HepG2 (cell line): ENCODE measurements at regions not wholly inside any gene's neighbourhood (a gene's known extent, or its start where the extent isn't known, plus 50 kb on each side); places are given as distances from the start of the nearest gene placed in this dataset.

Experiments used
- ATAC-seq: fragments of 200-7000 bp; cut with Tn5 transposase; 3 replicates; pipeline ENCODE4 v1.9.1; 2020; ENCODE audit warnings: mild to moderate bottlenecking, moderate library complexity
- BruUV-seq: library from RNA; stranded (reverse); fragments of 400-500 nt; replicated peaks from 2 replicates; lab custom pipeline; 2021; lab: Mats Ljungman, UMichigan
- CTCF ChIA-PET: fragments of 300-600 bp; formaldehyde crosslinking; extraction: SDS; loops from one replicate; lab custom pipeline; 2021; ENCODE audit warnings: low total read pairs, inconsistent platforms, low intra/inter-chr PET ratio; lab: Yijun Ruan, JAX
- POLR2A ChIA-PET: fragments of 350-600 bp; sonication (Branson Sonifier 250); formaldehyde crosslinking; loops from one replicate; lab custom pipeline; 2020; ENCODE audit warnings: antibody characterized with exemption, inconsistent platforms; lab: Yijun Ruan, JAX
- DNase-seq: peaks from one replicate; pipeline ENCODE4 v3.0.0-alpha.2; 2015; ENCODE audit warnings: low spot score
- FAIRE-seq: peaks from 3 replicates; lab custom pipeline; 2011; peaks lifted over from hg19 to GRCh38; lab: Jason Lieb, UNC
- H2AFZ ChIP-seq: one replicate; pipeline ENCODE4 v1.6.1; 2011; ENCODE audit warnings: low read length, inconsistent platforms
- H3K27ac ChIP-seq: fragments of 300-600 bp; 3 replicates; pipeline ENCODE4 v1.8.0; 2011; ENCODE audit warnings: mixed run types, mild to moderate bottlenecking, mixed read lengths, low read length, inconsistent platforms; ENCODE audit not compliant: insufficient read depth; ENCODE audit errors: extremely low read length
- H3K27me3 ChIP-seq, 2 experiments: fragments of 200-600 bp in 1 of 2; 2 replicates in 1 of 2; 3 replicates in 1 of 2; pipeline versions ENCODE4 v1.6.0 to v1.8.0; 2011; ENCODE audit warnings: low read length in 2 of 2, mild to moderate bottlenecking in 2 of 2, moderate library complexity in 2 of 2, inconsistent platforms in 1 of 2; ENCODE audit not compliant: insufficient read depth in 2 of 2, control insufficient read depth in 1 of 2
- H3K36me3 ChIP-seq, 2 experiments: fragments of 200-600 bp in 1 of 2; replicated peaks in 1 of 2; 2 replicates in 1 of 2; 3 replicates in 1 of 2; pipeline versions ENCODE4 v1.5.1 to v1.8.0; 2011; ENCODE audit warnings: low read length in 2 of 2, inconsistent platforms in 1 of 2; ENCODE audit not compliant: insufficient read depth in 2 of 2, control insufficient read depth in 1 of 2
- H3K4me1 ChIP-seq: 2 replicates; pipeline ENCODE4 v1.5.1; 2012; ENCODE audit warnings: low read length, inconsistent platforms; ENCODE audit not compliant: insufficient read depth
- H3K4me2 ChIP-seq: 2 replicates; pipeline ENCODE4 v1.6.0; 2011; ENCODE audit warnings: low read depth, low read length, inconsistent platforms
- H3K4me3 ChIP-seq, 3 experiments: fragments of 200-600 bp in 1 of 3; sonication (generic), shearing (Covaris generic) in 1 of 3; replicated peaks in 1 of 3; 2 replicates each; pipeline ENCODE4 v1.5.1; 2011 to 2016; ENCODE audit warnings: low read length in 3 of 3, inconsistent platforms in 2 of 3, low read depth in 2 of 3, mild to moderate bottlenecking in 2 of 3, control low read depth in 1 of 3, mixed read lengths in 1 of 3; ENCODE audit not compliant: insufficient read depth in 1 of 3
- H3K79me2 ChIP-seq: one replicate; pipeline ENCODE4 v1.6.1; 2011; ENCODE audit warnings: low read length, inconsistent platforms; ENCODE audit not compliant: insufficient read depth
- H3K9ac ChIP-seq: 2 replicates; pipeline ENCODE4 v1.6.0; 2011; ENCODE audit warnings: mild to moderate bottlenecking, low read depth, low read length, inconsistent platforms; ENCODE audit not compliant: insufficient read depth
- H3K9me3 ChIP-seq: 2 replicates; pipeline ENCODE4 v1.5.1; 2012; ENCODE audit warnings: mild to moderate bottlenecking, low read length
- H4K20me1 ChIP-seq: 2 replicates; pipeline ENCODE4 v1.6.0; 2011; ENCODE audit warnings: inconsistent platforms, mild to moderate bottlenecking, low read length, moderate library complexity; ENCODE audit not compliant: insufficient read depth
- DMAP1 ChIP-seq: IDR thresholded peaks from 2 replicates; pipeline ENCODE4 v1.6.1; 2016
- HES4 ChIP-seq: sonication (generic); formaldehyde crosslinking; IDR thresholded peaks from 2 replicates; pipeline ENCODE4 v1.9.0; 2021; ENCODE audit warnings: mild to moderate bottlenecking, missing genetic modification reagents, borderline replicate concordance
- MBNL3 ChIP-seq: fragments of 250-450 bp; sonication (Bioruptor Pico); conservative IDR thresholded peaks from 2 replicates; pipeline ENCODE4 v1.8.0; 2022; ENCODE audit warnings: mild to moderate bottlenecking, inconsistent platforms
- NCOA5 ChIP-seq: sonication (generic); formaldehyde crosslinking; IDR thresholded peaks from 2 replicates; pipeline ENCODE4 v1.4.0; 2020; ENCODE audit warnings: missing genetic modification reagents
- NFIB ChIP-seq: sonication (generic); formaldehyde crosslinking; IDR thresholded peaks from 2 replicates; pipeline ENCODE4 v1.9.0; 2021; ENCODE audit warnings: missing genetic modification reagents, mild to moderate bottlenecking, borderline replicate concordance
- REPIN1 ChIP-seq: sonication (generic); formaldehyde crosslinking; IDR thresholded peaks from 2 replicates; pipeline ENCODE4 v1.8.0; 2022; ENCODE audit warnings: missing genetic modification reagents, low read depth, mild to moderate bottlenecking, borderline replicate concordance
- TBL1XR1 ChIP-seq: fragments of 150-350 bp; IDR thresholded peaks from 2 replicates; pipeline ENCODE4 v1.6.1; 2014; ENCODE audit warnings: borderline replicate concordance, low read length; ENCODE audit not compliant: partially characterized antibody
- ZBTB3 ChIP-seq: sonication (generic); formaldehyde crosslinking; IDR thresholded peaks from 2 replicates; pipeline ENCODE4 v1.4.0; 2020; ENCODE audit warnings: low read depth, mild to moderate bottlenecking, moderate library complexity, missing genetic modification reagents, borderline replicate concordance
- ZNF451 ChIP-seq: sonication (generic); formaldehyde crosslinking; IDR thresholded peaks from 2 replicates; pipeline ENCODE4 v1.5.0; 2020; ENCODE audit warnings: mild to moderate bottlenecking, missing genetic modification reagents
- ZNF562 ChIP-seq: sonication (generic); formaldehyde crosslinking; IDR thresholded peaks from 2 replicates; pipeline ENCODE4 v1.8.0; 2022; ENCODE audit warnings: missing genetic modification reagents, borderline replicate concordance
- ZSCAN30 ChIP-seq: sonication (generic); formaldehyde crosslinking; IDR thresholded peaks from 2 replicates; pipeline ENCODE4 v1.5.0; 2020; ENCODE audit warnings: mild to moderate bottlenecking, missing genetic modification reagents
- WGBS: methylation state at CpG from one replicate; pipeline ENCODE4 v1.1.6; 2017; ENCODE audit warnings: low lambda C conversion rate; 5-methylcytosine and 5-hydroxymethylcytosine counted together
- in situ Hi-C: cut with HindIII; loops from 2 replicates; pipeline ENCODE4 v1.10.0; 2017; ENCODE audit warnings: low pct_unique_long_range_greater_than_20kb; ENCODE audit not compliant: extremely low pct_ligation_motif_present
- intact Hi-C: fragments of 100-400 bp; cut with micrococcal nuclease; formaldehyde crosslinking; loops from one replicate; pipeline ENCODE4 v1.10.0; 2022; ENCODE audit not compliant: unreplicated experiment
- TF ChIP-seq, protein P1 (sequence below): sonication (generic); formaldehyde crosslinking; conservative IDR thresholded peaks from 2 replicates; pipeline ENCODE4 v1.8.0; 2022; ENCODE audit warnings: mild to moderate bottlenecking, moderate library complexity, missing genetic modification reagents
- TF ChIP-seq, protein P2 (sequence below): sonication (generic); formaldehyde crosslinking; conservative IDR thresholded peaks from 2 replicates; pipeline ENCODE4 v1.4.0; 2020; ENCODE audit warnings: missing genetic modification reagents
- TF ChIP-seq, protein P3 (sequence below): sonication (generic); formaldehyde crosslinking; conservative IDR thresholded peaks from 2 replicates; pipeline ENCODE4 v1.4.0; 2020; ENCODE audit warnings: missing genetic modification reagents

DNA sequence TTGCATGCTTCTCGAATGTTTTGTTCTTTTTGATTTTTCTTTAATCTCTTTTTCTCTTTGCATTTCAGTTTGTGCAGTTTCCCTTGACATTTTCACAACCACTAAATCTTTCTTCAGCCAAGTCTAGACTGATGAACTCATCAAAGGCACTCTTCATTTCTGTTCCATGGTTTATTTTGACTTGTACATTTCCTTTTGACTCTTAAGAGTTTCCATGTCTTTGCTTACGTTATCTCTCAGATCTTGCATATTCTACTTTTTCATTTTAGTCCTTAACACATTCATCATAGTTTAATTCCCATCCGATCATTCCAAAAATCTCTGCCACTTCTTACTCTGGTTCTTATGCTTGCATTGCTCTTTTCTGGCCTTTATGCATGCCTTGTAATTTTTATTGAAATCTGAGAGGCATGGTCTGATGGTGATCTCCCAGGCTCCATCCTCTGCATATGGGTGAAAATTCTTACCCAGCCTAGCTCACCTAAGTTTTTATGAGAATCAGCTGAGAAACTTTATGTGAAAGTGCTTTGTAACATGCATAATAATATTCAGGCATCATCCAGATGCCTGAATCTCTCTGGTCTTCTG lies 202.8 kb upstream of the IGFBP3 start:
- no TSS peak for BruUV-seq
- ATAC-seq, result no peak
- Histone ChIP-seq H3K9ac (no peak overlapping the region), H4K20me1 (no peaks in the 10 kb centered on the region), H3K4me3 (no peak overlapping the region), H3K79me2 (no peaks in the 10 kb centered on the region), H3K36me3 (no peaks in the 10 kb centered on the region), H2AFZ (no peak overlapping the region), H3K9me3 (no peaks in the 10 kb centered on the region), H3K4me1 (no peaks in the 10 kb centered on the region), H3K4me2 (no peak overlapping the region), H3K27me3 (no peaks in the 10 kb centered on the region), H3K27ac (no peak overlapping the region)
- CTCF ChIA-PET, result no interaction called here
- TF ChIP-seq HES4 (CRISPR knock-in tag) (no peak), NFIB (no peak)
- WGBS, result 32% methylated on average over 3 of the region's 3 CpGs
- no peak for FAIRE-seq
- intact Hi-C loops (no loop called here), in situ Hi-C loops (loop anchor here (25.0 kb wide), 1 partner anchor 187 kb away; no protein-coding TSS in a partner anchor)
- POLR2A ChIA-PET, result no interaction called here
- DNase-seq, result no peak

DNA sequence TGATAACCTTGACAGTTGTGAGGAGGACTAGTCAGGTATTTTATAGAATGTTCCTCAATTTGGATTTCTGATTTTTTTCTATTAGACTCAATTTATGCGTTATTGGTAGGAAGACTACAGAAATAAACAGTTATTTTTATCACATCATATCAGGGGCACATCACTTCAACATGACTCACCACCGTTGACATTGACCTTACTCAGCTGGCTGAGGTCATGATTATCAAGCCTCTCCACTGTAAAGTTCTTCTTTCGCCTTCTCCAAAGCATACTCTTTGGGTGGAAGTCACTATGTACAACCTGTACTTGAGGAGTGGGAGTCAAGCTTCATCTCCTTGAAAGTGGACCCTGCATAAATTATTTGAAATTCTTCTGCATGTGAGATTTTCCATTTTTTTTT lies 194.3 kb upstream of the IGFBP3 start:
- in situ Hi-C loops, result loop anchor here (25.0 kb wide), 1 partner anchor 178 kb away; no protein-coding TSS in a partner anchor
- FAIRE-seq (no peak), DNase-seq (no peak), ATAC-seq (no peak)
- H3K4me3 ChIP-seq, result no peak overlapping the region
- no peak overlapping the region for H2AFZ ChIP-seq
- 21% methylated on average over 3 of the region's 3 CpGs for WGBS
- no peak overlapping the region for H3K9ac ChIP-seq
- no peaks in the 10 kb centered on the region for H3K36me3 ChIP-seq
- no peak overlapping the region for H3K27ac ChIP-seq
- intact Hi-C loops, result no loop called here
- no peaks in the 10 kb centered on the region for H3K4me1 ChIP-seq
- CTCF ChIA-PET, result no interaction called here
- POLR2A ChIA-PET, result no interaction called here
- BruUV-seq, result no TSS peak
- no peaks in the 10 kb centered on the region for H3K27me3 ChIP-seq
- H3K9me3 ChIP-seq, result no peaks in the 10 kb centered on the region
- no peaks in the 10 kb centered on the region for H4K20me1 ChIP-seq
- no peaks in the 10 kb centered on the region for H3K79me2 ChIP-seq
- H3K4me2 ChIP-seq, result no peak overlapping the region
- TF ChIP-seq DMAP1 (CRISPR knock-in tag) (no peak), NCOA5 (no peak), ZSCAN30 (CRISPR knock-in tag) (no peak), MBNL3 (CRISPR knock-in tag) (no peak), ZBTB3 (no peak), ZNF451 (CRISPR knock-in tag) (no peak), REPIN1 (CRISPR knock-in tag) (no peak), TBL1XR1 (no peak), ZNF562 (CRISPR knock-in tag) (no peak)
- TF ChIP-seq, protein P1, sequence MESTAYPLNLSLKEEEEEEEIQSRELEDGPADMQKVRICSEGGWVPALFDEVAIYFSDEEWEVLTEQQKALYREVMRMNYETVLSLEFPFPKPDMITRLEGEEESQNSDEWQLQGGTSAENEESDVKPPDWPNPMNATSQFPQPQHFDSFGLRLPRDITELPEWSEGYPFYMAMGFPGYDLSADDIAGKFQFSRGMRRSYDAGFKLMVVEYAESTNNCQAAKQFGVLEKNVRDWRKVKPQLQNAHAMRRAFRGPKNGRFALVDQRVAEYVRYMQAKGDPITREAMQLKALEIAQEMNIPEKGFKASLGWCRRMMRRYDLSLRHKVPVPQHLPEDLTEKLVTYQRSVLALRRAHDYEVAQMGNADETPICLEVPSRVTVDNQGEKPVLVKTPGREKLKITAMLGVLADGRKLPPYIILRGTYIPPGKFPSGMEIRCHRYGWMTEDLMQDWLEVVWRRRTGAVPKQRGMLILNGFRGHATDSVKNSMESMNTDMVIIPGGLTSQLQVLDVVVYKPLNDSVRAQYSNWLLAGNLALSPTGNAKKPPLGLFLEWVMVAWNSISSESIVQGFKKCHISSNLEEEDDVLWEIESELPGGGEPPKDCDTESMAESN (CRISPR knock-in tag), result no peak
- TF ChIP-seq, protein P2, sequence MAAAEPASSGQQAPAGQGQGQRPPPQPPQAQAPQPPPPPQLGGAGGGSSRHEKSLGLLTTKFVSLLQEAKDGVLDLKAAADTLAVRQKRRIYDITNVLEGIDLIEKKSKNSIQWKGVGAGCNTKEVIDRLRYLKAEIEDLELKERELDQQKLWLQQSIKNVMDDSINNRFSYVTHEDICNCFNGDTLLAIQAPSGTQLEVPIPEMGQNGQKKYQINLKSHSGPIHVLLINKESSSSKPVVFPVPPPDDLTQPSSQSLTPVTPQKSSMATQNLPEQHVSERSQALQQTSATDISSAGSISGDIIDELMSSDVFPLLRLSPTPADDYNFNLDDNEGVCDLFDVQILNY (CRISPR knock-in tag), result no peak
- TF ChIP-seq, protein P3, sequence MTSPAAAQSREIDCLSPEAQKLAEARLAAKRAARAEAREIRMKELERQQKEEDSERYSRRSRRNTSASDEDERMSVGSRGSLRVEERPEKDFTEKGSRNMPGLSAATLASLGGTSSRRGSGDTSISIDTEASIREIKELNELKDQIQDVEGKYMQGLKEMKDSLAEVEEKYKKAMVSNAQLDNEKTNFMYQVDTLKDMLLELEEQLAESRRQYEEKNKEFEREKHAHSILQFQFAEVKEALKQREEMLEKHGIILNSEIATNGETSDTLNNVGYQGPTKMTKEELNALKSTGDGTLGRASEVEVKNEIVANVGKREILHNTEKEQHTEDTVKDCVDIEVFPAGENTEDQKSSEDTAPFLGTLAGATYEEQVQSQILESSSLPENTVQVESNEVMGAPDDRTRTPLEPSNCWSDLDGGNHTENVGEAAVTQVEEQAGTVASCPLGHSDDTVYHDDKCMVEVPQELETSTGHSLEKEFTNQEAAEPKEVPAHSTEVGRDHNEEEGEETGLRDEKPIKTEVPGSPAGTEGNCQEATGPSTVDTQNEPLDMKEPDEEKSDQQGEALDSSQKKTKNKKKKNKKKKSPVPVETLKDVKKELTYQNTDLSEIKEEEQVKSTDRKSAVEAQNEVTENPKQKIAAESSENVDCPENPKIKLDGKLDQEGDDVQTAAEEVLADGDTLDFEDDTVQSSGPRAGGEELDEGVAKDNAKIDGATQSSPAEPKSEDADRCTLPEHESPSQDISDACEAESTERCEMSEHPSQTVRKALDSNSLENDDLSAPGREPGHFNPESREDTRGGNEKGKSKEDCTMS (CRISPR knock-in tag), result no peak
